ENCODE measurements at regions not wholly inside any gene's neighbourhood (a gene's known extent, or its start where the extent isn't known, plus 50 kb on each side); places are given as distances from the start of the nearest gene placed in this dataset.
"Not testable (repeated sequence)": the region's sequence is repeated elsewhere in the genome, so short reads cannot be mapped to it uniquely, and the experiment has no call there.

- H3K36me3 ChIP-seq (ENCODE audit: control insufficient read depth, insufficient read depth, low read length), result no peaks in the 10 kb centered on the region
- no peak overlapping the region for H3K4me3 ChIP-seq (ENCODE audit: low read depth, low read length)
- no peaks in the 10 kb centered on the region for H3K27me3 ChIP-seq (ENCODE audit: control insufficient read depth, insufficient read depth, low read length)
- no peak for TF ChIP-seq CTCF (IDR thresholded peaks at IDR 0.05; ENCODE audit: insufficient read depth, low read length, severe bottlenecking)
- DNase-seq (ENCODE audit: low read depth), result peak; percentile 12
- no peak for FAIRE-seq
These were observed 447.0 kb upstream of the NECTIN3 start for GRCh38 chr3:110624576-110624975.

GRCh38 chr3:110625201-110625747, 446.3 kb upstream of the NECTIN3 start:
- TF ChIP-seq CTCF (IDR thresholded peaks at IDR 0.05; ENCODE audit: insufficient read depth, low read length, severe bottlenecking), result no peak
- H3K27me3 ChIP-seq (ENCODE audit: control insufficient read depth, insufficient read depth, low read length), result no peaks in the 10 kb centered on the region
- FAIRE-seq, result no peak
- no peak for DNase-seq (ENCODE audit: low read depth)
- no peak overlapping the region for H3K4me3 ChIP-seq (ENCODE audit: low read depth, low read length)
- H3K36me3 ChIP-seq (ENCODE audit: control insufficient read depth, insufficient read depth, low read length), result no peaks in the 10 kb centered on the region

- not testable (repeated sequence) for H3K36me3 ChIP-seq (ENCODE audit: control insufficient read depth, insufficient read depth, low read length); FAIRE-seq; H3K27me3 ChIP-seq (ENCODE audit: control insufficient read depth, insufficient read depth, low read length); H3K4me3 ChIP-seq (ENCODE audit: low read depth, low read length)
- DNase-seq (ENCODE audit: low read depth), result peak; percentile 15
These were observed 444.9 kb upstream of the NECTIN3 start for GRCh38 chr3:110626652-110627111.

GRCh38 chr3:110628650-110629301, 442.8 kb upstream of the NECTIN3 start:
- TF ChIP-seq CTCF (IDR thresholded peaks at IDR 0.05; ENCODE audit: insufficient read depth, low read length, severe bottlenecking), result no peak
- no peak overlapping the region for H3K4me3 ChIP-seq (ENCODE audit: low read depth, low read length)
- DNase-seq (ENCODE audit: low read depth), result no peak
- FAIRE-seq, result no peak
- no peaks in the 10 kb centered on the region for H3K36me3 ChIP-seq (ENCODE audit: control insufficient read depth, insufficient read depth, low read length)
- no peaks in the 10 kb centered on the region for H3K27me3 ChIP-seq (ENCODE audit: control insufficient read depth, insufficient read depth, low read length)

GRCh38 chr3:110629917-110630316, 441.7 kb upstream of the NECTIN3 start:
- FAIRE-seq (no peak), DNase-seq (ENCODE audit: low read depth) (no peak)
- Histone ChIP-seq H3K27me3 (ENCODE audit: control insufficient read depth, insufficient read depth, low read length) (no peaks in the 10 kb centered on the region), H3K4me3 (ENCODE audit: low read depth, low read length) (no peak overlapping the region), H3K36me3 (ENCODE audit: control insufficient read depth, insufficient read depth, low read length) (no peaks in the 10 kb centered on the region)
- no peak for TF ChIP-seq CTCF (IDR thresholded peaks at IDR 0.05; ENCODE audit: insufficient read depth, low read length, severe bottlenecking)

GRCh38 chr3:110644203-110644602, 427.4 kb upstream of the NECTIN3 start:
- Histone ChIP-seq H3K36me3 (ENCODE audit: control insufficient read depth, insufficient read depth, low read length) (no peaks in the 10 kb centered on the region), H3K27me3 (ENCODE audit: control insufficient read depth, insufficient read depth, low read length) (no peaks in the 10 kb centered on the region)
- no peak for FAIRE-seq

More at GRCh38 chr3:110644203-110644602, 427.4 kb upstream of the NECTIN3 start:
- no peak for DNase-seq (ENCODE audit: low read depth)
- TF ChIP-seq CTCF (IDR thresholded peaks at IDR 0.05; ENCODE audit: insufficient read depth, low read length, severe bottlenecking), result no peak
- H3K4me3 ChIP-seq (ENCODE audit: low read depth, low read length), result no peak overlapping the region

Data from bronchial epithelial cell (primary cell).